ENCODE measurements at regions not wholly inside any gene's neighbourhood (a gene's known extent, or its start where the extent isn't known, plus 50 kb on each side); places are given as distances from the start of the nearest gene placed in this dataset.

DNA sequence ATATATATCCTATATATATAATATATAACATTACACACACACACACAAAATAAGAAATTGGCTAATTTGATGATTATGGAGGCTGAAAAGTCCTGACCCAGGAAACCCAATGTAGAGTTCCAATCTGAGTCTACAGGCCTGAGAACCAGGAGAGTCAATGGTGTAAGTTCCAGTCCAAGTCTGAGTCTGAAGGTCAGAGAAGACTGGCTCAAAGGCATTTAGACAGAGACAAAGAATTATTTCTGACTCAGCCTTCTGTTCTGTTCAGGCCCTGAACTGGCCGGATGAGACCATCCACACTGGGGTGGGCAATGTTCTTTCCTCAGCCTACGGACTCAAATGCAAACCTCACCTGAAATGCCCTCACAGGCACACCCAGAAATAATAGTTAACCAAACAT, 60.6 kb upstream of the STX18 start:
- no peak for DNase-seq (ENCODE audit: low read depth, low spot score)

DNA sequence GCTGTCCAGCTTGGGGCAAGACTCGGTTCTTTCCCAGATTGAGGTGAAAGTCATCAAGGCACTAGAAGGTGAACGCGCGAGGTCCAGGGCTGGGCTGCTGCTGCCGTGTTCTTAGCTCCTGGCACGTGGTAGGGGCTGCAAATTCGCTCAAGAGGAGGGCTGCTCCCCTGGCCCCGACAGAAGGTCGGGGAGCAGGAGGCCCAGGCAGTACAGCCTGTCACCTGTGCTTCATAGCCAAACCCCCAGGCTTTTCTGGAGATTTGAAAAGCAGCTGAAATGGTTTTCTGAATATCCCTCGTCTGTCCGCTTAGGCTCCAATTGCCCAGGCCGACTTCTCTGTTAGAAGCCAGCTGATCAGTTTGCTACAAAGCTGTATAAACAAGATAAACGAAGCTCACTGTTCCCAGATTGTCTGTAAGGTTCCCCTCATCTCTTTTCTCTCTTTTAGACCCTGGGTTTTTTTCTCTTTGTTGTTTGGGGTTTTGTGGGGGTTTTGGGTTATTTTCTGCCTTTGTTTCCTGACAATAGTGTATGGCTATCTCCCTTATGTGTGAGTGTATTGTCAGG, 60.0 kb upstream of the STX18 start:
- no peak for DNase-seq (ENCODE audit: low read depth, low spot score)

DNA sequence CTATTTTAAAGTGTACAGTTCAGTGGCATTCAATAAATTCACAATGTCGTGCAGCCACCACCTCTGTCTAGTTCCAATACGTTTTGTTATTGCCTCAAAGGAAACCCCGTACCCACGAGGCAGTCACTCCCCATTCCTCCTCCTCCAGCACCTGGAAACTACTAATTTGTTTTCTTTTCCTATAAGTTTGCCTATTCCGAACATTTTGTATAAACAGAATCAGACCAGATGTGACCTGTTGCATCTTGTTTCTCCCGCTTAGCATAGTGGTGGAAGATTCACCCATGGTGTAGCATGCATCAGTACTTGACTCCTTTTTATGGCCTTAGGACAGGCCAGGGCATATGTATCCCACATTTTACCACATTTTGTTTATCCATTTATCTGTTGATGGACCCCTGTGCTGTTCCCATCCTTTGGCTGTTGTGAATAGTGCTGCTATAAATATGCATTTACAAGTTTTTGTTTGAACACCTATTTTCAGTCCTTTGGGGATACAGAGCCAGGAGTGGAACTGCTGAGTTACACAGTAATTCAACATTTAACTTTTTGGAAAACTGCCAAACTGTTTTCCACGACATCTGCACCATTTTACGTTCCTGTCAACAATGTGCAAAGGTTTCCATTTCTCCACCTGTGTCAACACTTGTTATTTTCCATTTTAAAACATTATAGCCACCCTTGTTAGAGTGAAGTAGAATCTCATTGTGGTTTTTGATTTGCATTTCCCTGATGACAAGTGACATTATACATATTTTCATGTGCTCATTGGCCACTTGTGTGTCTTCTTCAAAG, 57.8 kb upstream of the STX18 start:
- DNase-seq (ENCODE audit: low read depth, low spot score) = no peak

GRCh38 chr4:4598851-4599411, 57.1 kb upstream of the STX18 start:
- DNase-seq (ENCODE audit: low read depth, low spot score) = no peak

DNA sequence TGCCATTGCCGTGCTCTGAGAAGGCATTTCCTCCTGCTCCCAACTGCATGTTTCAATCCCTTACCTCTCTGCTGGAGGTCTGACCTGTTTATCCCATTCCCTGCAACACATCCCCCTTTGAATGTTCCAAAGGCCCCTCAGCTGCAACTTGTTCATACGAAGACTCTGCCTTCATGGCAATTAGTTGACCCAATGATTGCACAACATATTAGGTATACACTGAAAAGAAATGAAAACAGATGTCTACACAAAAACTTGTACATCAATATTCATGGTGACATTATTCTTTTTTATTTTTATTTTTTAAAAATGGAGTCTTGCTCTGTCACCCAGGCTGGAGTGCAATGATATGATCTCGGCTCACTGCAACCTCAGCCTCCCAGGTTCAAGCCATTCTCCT, 54.9 kb upstream of the STX18 start:
- DNase-seq (ENCODE audit: low read depth, low spot score) = no peak

DNA sequence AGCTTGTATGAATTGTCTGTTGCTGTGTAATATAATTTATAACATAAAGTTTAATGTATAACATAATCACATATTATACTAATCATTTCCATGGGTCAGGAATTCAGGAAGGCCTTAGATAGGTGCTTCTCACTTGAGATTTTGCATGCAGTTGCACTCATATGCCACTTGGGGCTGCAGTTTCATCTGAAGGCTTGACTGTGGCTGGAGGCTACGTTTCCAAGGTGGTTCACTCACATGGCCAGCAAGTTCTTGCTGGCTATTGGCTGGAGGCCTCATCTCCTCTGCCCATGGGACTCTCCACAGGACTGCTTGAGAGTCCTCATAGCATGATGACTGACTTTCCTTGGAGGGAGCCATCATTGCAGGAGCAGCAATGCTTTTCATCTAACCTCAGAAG, 53.4 kb upstream of the STX18 start:
- DNase-seq (ENCODE audit: low read depth, low spot score) = no peak

DNA sequence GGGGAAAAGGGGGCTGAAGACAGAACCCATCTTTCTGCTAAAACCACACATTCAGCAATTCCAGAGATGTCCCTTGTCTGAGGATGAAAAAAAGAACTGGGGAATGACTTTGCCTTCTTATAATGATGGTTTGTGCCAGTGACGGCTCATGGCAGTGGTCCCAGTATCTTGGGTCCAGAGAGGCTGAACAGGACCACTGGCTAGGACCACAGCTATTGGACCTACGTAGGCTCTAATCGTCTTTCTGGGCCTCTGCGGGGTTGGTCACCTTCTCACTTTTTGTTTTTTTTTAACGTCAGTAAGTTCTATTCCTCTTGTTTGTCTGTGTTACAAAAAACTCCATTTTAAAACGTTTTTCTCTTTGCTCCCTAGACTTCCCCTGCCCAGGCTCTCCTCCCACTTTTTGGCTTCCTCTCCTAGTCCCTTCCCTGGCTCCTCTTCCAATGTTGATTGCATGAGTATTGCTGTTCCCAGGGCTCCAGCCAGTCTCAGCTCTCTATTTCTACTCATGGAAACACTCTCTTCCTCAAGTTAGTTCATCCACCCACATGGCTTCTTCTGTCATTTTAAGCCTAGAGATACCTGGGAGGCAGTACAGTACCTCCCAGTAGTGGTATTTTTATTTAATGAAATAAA, 52.6 kb upstream of the STX18 start:
- no peak for DNase-seq (ENCODE audit: low read depth, low spot score)

DNA sequence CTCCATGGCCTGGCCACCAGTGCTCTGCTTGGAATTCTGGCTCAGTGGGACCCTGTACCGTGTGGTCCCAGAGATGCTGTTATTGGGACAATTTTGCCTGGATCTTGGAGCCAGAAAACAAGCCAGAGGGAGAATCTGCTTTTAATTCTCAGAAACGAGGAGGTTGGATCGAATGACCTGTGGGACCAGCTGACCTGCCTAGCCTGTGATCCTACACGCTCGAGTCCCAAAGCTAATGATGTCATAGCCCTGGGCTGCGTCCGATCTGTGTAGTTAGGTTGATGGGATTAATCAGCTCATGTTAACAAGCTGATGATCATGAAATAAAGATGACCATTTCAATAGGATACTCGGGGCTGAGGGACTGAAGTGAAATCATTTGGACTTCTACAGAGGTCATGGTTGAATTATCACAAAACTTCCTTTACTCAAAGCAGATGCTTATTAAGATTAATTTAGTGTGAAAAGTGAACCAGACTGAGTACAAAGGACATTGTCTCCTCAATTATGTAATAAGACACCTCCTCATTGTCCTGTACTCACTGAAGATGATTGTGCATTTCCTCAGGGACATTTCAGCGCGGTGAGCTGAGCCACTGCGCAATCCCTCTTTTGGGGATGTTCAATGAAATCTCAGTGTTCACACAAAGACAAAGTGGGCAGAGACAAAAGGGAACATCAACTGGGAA, 51.9 kb upstream of the STX18 start:
- no peak for DNase-seq (ENCODE audit: low read depth, low spot score)

DNA sequence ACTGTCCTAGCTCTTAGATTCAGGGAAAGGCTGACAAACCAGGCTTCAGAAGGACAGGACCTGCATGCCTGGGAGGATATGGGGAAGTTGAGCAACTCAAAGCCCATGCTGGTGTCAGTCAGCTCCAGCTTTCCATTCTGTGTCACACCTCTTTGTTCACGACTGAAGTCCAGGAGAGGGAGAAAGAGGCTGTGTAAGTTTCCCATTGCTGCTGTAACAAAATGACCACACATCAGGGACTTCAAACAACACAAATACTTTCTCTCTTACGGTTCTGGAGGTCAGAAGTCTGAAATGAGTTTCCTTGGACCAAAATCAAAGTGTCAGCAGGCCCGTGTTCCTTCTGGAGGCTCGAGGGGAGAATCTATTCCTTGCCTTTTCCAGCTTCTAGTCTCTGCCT, 50.6 kb upstream of the STX18 start:
- no peak for DNase-seq (ENCODE audit: low read depth, low spot score)
